ENCODE measurements at regions not wholly inside any gene's neighbourhood (a gene's known extent, or its start where the extent isn't known, plus 50 kb on each side); places are given as distances from the start of the nearest gene placed in this dataset.
"Not testable (repeated sequence)": the region's sequence is repeated elsewhere in the genome, so short reads cannot be mapped to it uniquely, and the experiment has no call there.

DNA sequence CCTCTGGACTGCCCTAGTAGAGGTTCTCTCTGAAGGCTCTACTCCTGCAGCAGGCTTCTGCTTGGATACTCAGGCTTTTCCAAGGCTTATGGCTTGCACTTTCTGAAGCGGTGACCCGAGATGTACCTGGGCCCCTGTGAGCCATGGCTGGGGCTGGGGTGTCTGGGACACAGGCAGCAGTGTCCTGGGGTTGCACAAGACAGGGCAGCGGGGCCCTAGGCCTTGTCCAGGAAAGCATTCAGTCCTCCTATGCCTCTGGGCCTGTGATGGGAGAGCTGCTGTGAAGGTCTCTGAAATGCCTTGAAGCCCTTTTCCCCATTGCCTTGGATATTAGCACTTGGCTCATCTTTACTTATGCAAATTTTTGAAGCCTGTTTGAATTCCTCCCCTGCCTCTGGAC lies 192.2 kb downstream of the YTHDC2 start:
- ATAC-seq (no peak), DNase-seq (no peak)
- intact Hi-C loops (cut with DNase I) = no loop called here

- DNase-seq (no peak), ATAC-seq (no peak)
- intact Hi-C loops (cut with DNase I) = no loop called here
These were observed 199.6 kb downstream of the YTHDC2 start for GRCh38 chr5:113713051-113713450.

- intact Hi-C loops (cut with DNase I); ATAC-seq; DNase-seq: not testable (repeated sequence)
These were observed 202.4 kb downstream of the YTHDC2 start for GRCh38 chr5:113715921-113716320.

- no peak for ATAC-seq
- intact Hi-C loops (cut with DNase I) = no loop called here
- no peak for DNase-seq
These were observed 206.1 kb downstream of the YTHDC2 start for GRCh38 chr5:113719549-113719948.

- ATAC-seq (no peak), DNase-seq (no peak)
- intact Hi-C loops (cut with DNase I) = no loop called here
These were observed 207.7 kb downstream of the YTHDC2 start for GRCh38 chr5:113721171-113721570.

DNA sequence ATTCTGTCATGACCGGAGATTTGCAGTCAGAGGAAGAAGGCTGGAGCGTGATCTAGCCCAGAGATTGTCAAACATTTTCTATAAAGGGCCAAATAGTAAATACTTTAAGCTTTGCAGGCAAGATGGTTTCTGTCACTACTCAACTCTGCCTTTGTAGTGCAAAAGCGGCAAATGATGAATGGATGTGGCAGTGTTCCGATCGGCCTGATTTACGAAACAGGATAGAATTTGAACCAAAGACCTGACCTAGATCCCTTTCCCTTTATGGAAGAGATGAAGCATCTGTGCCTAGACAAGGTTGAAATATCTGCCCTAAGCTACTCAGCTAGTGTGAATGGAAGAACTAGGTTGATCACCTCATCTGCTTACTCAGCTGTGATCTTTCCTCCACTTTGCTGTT lies 209.5 kb downstream of the YTHDC2 start:
- intact Hi-C loops (cut with DNase I) = no loop called here
- ATAC-seq (no peak), DNase-seq (no peak)

DNA sequence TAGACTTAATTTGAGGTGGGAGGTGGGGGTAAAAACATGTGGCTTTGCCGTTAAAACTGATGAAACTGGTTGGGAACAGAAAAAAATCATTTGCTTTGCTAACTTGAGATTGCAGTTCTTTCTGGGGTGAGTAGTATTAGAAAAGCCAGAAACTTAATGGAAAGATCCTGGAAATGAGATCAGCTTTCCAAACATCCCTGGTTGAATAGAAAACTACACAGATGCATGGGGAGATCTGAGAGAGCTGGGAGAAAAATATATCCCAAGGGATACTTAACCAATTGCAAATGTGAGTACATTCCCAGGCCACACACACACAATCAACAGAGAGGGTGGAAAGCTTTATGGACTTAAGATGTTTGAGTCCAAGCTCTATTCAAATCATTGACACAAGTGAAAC lies 222.3 kb downstream of the YTHDC2 start:
- ATAC-seq (no peak), DNase-seq (no peak)
- intact Hi-C loops (cut with DNase I) = no loop called here

DNA sequence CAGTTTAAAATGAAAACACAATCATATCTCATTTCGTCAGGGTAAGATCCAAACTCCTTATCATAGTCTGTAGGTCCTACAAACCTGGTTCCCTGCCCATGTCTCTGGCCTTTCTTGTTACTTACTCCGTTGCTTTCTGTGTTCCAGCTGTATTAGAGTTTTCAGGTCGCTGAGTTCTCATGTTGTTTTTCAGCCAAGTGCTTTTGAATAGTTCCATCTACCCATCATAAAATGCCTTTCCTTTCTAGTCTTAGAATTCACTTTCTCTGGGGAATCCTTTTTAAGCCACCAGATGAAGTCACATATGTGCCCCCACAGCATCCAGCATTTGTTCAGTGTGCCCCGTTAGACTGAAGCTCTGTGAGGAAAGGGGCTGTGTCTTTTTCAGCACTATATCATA lies 228.7 kb downstream of the YTHDC2 start:
- DNase-seq = no peak
- intact Hi-C loops (cut with DNase I) = no loop called here
- ATAC-seq = no peak

GRCh38 chr5:113742639-113743038 lies 229.1 kb downstream of the YTHDC2 start:
- ATAC-seq (no peak), DNase-seq (no peak)

GRCh38 chr5:113748403-113748802 lies 234.9 kb downstream of the YTHDC2 start:
- ATAC-seq (no peak), DNase-seq (no peak)
- intact Hi-C loops (cut with DNase I) = no loop called here

More at GRCh38 chr5:113742639-113743038, 229.1 kb downstream of the YTHDC2 start:
- intact Hi-C loops (cut with DNase I) = no loop called here

GRCh38 chr5:113749334-113749733 lies 235.8 kb downstream of the YTHDC2 start:
- intact Hi-C loops (cut with DNase I) = no loop called here
- no peak for ATAC-seq
- no peak for DNase-seq

DNA sequence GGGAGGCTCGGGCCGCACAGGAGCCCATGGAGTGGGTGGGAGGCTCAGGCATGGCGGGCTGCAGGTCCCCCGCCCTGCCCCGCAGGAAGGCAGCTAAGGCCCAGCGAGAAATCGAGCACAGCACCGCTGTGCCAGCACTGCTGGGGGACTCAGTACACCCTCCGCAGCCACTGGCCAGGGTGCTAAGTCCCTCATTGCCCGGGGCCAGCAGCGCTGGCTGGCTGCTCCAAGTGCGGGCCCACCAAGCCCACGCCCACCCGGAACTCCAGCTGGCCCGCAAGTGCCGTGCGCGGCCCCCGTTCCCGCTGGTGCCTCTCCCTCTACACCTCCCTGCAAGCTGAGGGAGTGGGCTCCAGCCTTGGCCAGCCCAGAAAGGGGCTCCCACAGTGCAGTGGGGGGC lies 239.7 kb downstream of the YTHDC2 start:
- ATAC-seq = not testable (repeated sequence)

GRCh38 chr5:113755516-113755915 lies 242.0 kb downstream of the YTHDC2 start:
- intact Hi-C loops (cut with DNase I) = no loop called here
- DNase-seq (no peak), ATAC-seq (no peak)

More for the DNA sequence above, 239.7 kb downstream of the YTHDC2 start:
- DNase-seq; intact Hi-C loops (cut with DNase I): not testable (repeated sequence)

DNA sequence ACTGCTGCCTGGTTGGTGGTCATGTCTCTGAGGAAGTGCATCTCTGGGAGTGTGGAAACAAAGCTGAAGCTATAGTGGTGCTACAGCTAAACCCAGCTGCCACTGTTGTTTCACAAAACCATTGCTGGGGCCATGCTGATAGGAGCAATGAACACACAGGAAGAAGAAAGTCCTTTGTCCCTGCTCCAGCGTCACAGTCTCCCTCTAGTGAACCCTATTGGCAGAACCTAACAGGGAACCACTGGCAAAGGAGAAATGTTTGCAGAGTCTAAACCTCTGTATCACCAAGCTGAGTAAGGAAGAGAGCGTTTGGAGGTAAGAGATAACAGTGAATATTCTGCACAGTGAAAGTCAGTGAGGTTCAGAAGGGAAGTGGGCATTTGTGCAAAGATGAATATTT lies 244.0 kb downstream of the YTHDC2 start:
- intact Hi-C loops (cut with DNase I) = no loop called here
- DNase-seq (no peak), ATAC-seq (no peak)

- DNase-seq (no peak), ATAC-seq (no peak)
- intact Hi-C loops (cut with DNase I) = no loop called here
These were observed 246.0 kb downstream of the YTHDC2 start for GRCh38 chr5:113759505-113759904.

- intact Hi-C loops (cut with DNase I) = no loop called here
- DNase-seq (no peak), ATAC-seq (no peak)
These were observed 247.0 kb downstream of the YTHDC2 start for GRCh38 chr5:113760486-113760885.

DNA sequence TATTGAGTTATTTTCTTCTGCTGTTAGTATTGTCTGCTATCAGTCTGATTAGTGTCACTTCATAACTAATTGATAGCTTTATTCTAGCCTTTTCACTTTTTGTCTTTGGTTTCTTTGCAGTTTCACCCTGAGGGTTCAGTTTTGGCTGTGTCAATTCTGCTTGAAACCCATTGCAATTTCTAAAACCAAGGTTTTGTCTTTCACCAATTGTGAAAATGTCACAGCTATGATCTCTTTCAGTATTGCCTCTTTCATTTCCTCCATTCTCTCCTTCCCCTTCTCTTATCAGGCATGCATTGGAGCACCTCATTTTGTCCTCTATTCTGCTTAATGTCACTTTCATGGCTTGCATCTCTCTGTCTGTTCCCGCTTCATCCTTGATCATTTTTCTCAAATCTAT lies 248.1 kb downstream of the YTHDC2 start:
- intact Hi-C loops (cut with DNase I) = no loop called here
- ATAC-seq (no peak), DNase-seq (no peak)

DNA sequence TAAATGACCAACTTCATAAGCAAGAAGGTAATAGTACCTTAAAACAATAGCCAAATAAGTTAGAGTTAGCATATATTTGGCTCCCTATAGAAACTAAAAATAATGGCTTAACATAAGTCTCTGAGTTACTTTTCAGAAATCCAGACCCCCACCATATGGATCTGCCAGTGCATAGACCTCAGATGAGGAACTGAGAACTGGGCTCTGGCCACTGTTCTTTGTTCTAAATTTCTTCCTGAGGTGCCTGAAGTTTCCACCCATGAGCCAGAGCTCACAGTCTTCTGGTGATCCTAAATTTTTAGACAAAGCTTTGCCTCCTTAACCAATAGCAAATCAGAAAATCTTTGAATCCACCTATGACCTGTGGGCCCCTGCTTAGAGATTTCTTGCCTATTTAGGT lies 250.9 kb downstream of the YTHDC2 start:
- intact Hi-C loops (cut with DNase I) = no loop called here
- ATAC-seq (no peak), DNase-seq (no peak)

DNA sequence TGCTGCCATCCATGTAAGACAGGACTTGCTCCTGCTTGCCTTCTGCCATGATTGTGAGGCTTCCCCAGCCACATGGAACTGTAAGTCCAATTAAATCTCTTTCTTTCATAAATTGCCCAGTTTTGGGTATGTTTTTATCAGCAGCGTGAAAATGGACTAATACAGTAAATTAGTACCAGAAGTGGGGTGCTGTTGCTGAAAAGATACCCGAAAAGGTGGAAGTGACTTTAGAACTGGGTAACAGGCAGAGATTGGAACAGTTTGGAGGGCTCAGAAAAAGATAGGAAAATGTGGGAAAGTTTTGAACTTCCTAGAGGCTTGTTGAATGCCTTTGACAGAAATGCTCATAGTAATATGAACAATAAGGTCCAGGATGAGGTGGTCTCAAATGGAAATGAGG lies 253.3 kb downstream of the YTHDC2 start:
- intact Hi-C loops (cut with DNase I); ATAC-seq; DNase-seq: not testable (repeated sequence)

DNA sequence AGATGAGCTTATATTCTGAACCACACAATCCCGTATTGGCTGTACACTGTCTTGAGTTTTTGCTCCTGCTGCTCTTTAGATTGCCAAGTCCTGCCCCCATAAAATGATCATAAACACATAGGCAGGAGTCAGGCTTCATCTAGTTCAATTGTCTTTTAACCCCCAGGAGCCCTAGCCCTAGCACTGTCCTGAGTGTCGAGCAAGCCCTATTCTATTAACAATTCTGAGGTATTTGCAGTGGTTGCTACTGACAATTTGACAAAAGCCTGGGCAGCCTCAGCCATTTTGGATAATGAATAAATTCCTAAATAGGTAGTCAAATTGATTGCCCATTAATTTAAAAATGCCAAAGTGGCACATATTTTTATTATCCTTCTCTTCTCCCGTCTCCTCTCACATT lies 257.2 kb downstream of the YTHDC2 start:
- intact Hi-C loops (cut with DNase I) = no loop called here
- DNase-seq (no peak), ATAC-seq (no peak)

GRCh38 chr5:113771483-113771882 lies 258.0 kb downstream of the YTHDC2 start:
- intact Hi-C loops (cut with DNase I) = no loop called here
- DNase-seq = no peak

GRCh38 chr5:113776168-113776567 lies 262.7 kb downstream of the YTHDC2 start:
- DNase-seq = no peak
- no peak for ATAC-seq
- intact Hi-C loops (cut with DNase I) = no loop called here

More at GRCh38 chr5:113771483-113771882, 258.0 kb downstream of the YTHDC2 start:
- ATAC-seq = no peak
